Activated CD4-positive, alpha-beta T cell treated with anti-CD3 and anti-CD28 coated beads, Interleukin-2, Interleukin-4, amounts not matched to agents 100 ng/mL and 50 ng/mL, durations not matched to agents 16 hours and 8 hours (primary cell): ENCODE measurements at regions not wholly inside any gene's neighbourhood (a gene's known extent, or its start where the extent isn't known, plus 50 kb on each side); places are given as distances from the start of the nearest gene placed in this dataset.

Source experiments
- DNase-seq: peaks from one replicate; pipeline ENCODE4 v3.0.0-alpha.2; 2020; ENCODE audit warnings: low spot score

DNA sequence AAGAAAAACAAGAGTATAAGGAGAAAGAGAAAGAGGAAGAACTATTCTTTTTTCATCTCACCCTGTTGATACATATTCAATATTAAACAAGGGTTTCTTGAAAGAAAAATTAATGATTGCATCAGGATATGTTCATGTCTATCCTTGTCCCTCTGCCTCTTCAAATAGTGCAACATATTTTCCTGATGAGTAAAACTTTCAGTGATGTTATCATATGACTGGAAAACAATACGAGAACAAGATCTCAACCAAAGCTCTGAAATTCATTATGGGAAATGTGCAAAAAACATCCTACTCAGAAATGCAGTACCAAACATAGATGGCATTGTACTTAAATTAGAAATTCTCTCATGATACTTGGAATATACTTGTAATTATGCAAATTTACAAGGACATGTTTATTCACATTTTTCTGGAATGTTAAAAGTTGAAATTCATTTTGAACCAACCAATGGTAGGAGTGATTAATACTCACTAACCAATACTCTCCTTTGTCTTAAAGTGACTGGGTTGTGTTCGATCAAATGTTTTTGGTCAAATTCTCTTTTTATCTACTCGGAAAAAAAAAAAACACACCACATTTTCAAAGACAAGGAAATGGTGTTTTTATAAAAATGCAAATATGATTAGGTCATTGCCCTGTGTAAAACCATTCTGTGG is 148.9 kb upstream of the GULP1 start:
- no peak for DNase-seq

DNA sequence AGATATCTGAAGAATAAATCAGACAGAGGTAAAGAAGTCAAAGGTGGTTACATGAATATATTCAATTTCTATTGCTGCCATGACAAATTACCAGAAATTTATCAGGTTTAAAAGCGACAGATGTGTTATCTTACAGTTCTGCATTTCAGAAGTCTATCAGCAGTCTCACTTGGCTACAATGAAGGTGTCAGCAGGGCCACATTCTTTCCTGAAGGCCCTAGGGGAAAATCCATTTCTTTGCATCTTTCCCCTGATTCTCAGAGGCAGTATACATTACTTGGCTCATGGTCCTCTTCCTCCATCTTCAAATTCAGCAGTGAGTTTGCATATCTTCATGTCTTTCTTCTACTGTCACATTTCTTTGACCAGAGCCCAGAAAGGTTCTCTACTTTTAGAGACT is 145.8 kb upstream of the GULP1 start:
- DNase-seq: no peak

DNA sequence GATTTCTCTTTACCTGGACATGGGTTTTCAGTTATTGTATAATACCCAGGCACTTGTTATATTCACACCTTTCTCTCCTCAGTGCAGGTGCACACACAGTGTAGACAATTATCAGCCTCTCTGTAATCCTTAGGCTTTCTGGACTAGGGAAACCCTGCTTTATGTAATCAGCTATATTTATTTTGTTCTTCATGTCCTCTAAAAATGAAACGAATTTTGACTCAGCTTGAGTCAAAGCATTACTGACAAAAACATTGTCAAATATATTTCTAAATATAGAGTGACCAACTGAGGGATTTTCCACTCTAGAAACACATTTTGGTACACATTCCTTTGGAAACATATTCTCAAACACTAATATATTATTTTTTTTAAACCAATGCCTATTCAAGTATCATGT is 144.8 kb upstream of the GULP1 start:
- no peak for DNase-seq

DNA sequence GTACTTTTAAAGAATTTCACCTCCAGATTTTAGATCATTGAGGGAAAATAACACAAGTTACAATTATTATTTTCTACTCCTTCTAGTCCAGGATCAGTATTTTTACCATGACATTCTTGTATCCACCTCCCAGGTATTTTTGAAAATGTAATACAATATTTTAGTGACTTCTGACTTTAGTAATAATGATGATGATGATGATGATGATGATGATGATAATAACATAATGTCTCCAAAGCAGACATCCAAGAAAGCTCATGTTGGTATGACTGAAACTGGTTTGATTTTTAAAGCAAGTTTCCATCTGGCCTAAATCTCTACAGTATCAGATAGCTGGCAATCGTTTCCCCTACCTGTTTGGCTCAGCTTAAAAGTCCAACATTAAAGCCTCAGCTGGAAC is 140.0 kb upstream of the GULP1 start:
- no peak for DNase-seq

DNA sequence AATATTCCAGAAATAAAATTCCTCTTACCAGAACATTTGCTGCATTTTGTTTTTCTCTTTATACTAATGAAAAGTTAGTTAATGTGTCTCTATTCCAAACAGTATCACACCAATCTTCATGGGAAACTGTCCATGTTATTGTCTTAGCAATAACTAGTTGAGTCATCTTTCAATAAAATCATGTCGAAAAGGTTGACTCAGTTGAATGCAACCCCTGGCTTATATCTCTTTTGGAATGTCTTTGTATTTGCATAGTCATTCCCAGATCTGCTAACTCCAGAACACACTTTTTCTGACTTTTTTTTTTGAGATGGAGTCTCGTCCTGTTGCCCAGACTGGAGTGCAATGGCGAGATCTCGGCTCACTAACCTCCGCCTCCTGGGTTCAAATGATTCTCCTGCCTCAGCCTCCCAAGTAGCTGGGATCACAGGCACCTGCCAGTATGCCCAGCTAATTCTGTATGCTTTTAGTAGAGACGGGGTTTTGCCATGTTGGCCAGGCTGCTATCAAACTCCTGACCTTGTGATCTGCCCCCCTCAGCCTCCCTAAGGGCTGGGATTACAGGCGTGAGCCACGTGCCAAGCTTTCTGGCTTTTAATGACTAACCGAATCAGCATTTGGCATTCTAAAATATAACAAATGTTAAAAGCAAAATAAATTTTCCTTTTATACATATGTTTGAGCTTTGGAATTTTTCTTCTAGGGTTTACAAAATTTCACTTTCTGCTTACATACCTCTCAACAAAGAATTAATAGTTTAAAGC is 133.2 kb upstream of the GULP1 start:
- DNase-seq: no peak

DNA sequence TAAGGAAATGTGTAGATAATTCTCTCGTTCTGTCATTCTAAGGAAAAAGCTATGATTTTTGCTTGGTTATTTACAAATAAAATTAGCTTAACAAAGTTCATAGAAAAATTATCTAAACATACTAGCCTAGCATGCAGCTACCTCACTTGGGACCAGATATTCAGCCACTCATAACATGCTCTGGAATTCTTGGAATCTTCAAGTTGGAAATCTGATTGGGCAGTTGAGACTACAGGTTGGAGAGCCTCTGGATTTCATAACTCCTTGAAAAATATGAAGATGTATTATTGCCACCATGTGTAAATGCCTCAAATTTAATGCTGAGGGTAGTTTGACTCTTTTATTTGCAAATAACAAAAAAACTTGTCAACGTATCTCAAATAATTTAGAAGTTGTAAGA is 132.2 kb upstream of the GULP1 start:
- DNase-seq: no peak

DNA sequence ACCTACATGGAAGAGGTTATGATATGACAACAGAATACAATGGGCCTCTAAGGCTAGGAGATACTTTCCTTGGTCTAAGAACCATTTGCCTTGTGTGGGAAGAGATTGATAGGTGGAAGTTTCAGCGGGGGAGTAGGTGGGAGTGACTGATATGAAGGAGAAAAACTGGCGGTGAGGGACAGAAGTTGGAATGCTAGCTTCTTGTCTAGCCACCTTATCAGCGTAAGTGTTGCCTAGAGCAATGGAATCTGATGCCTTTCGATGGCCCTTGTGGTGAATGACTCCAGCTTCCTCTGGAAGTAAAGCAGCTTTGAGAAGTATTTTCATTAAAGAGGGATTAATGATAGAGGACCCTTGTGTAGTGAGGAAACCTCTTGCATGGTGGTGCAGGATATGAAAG is 121.3 kb upstream of the GULP1 start:
- DNase-seq: no peak

DNA sequence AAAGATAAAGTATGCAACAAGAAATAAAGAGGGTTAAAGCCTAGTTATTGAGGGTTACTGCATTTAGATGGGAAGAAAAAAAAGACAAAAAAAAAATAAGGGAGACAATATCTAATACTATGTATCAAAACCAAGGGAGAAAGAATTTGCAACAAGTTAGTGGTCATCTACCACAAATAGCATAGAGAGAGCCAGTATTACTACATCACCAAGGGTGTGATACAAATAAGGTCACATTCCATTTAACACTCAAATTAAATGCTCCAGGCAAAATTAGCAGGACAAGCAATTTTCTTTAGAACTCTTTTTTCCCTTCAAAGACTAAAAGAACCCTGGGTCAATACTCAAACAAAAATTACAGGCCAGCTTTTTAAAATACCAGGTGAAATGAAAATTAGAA is 115.1 kb upstream of the GULP1 start:
- no peak for DNase-seq

DNA sequence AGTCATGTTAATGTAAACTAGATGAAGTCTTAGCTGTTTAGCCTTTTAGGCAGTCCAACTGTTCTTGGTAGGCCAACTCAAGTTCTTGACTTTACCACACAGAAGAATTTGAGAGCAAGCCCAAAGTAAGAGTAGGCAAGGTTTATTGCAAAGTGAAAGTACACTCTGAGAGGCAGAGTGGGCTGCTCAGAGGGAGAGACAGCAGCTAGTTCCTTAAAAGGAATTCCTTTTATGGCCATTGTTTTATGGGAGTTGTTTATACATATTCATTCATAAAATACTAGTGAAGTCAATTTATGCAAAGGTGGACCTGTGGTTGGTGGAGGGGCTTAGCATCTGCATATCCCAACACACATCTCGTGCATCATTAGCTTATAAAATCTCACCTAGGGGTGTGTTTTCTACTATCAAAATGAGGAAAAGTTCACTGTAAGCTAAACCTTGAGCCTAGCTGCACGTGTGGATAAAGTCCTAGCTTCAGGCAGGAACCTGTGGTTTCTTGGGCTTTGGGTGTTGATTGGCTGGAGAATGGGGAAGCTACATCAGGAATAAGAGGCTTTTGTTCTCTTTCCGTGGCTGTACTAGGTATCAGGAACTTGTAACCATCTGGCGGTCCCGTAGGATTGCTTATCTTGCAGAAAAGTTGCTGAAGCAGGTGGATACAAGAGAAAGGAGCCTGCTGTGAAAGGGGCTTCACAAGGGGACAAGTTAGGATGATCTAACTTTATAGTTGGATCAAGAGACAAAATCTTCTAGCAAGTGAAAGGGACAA is 110.4 kb upstream of the GULP1 start:
- DNase-seq: no peak

DNA sequence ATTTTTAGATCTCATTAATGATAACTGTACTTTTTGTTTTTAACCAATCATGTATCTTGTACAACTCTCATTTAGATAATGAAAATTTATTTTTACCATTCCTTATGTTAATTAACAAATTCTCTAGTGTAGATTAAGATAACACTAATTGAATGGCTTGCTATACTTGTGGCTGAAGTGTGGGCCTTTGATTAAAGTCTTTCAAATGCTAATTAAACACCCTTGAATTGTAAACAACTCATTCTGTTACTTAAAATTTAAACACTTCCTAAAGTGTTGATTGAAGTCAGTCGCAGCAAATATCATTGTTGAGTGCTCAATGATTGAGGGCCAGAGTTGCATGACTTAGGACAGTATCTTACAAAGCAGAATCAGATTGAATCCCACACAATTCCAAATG is 109.8 kb upstream of the GULP1 start:
- no peak for DNase-seq

DNA sequence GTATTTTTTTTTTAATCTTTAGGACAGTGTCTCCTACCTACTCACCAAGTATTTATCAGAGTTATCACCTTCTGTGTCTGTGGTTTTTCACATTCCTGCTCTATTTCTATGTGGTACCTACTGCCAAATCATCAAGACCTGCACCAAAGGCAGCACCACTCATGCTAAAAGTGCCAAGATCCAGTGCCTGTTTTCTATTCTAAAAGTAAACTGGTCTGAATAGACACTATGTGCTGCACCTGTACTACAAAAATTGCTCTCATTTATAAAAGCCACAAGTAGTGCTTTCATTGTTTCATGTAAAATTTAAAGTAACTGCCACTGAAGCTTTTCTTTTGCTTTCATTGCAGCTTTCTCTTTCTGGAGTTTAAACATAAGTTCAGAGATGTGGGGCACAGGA is 103.9 kb upstream of the GULP1 start:
- DNase-seq: no peak

DNA sequence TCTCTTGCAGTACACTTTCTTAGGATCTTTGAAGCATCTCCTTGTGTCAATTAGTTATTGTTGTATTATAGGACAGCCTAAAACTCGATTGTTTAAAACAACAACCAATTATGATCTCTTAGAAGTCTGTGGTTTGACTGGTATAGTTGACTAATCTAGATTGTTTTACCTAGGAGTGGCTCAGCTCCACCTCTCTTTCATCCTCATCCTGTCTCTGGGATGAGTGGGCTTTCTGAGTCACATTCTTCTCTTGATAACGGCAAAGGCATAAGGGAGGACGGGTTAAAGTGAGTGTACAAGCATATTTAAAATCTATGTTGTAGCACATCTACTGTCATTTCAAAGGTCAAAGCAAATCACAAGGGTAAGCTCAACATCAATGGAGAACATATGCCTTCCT is 102.3 kb upstream of the GULP1 start:
- no peak for DNase-seq

DNA sequence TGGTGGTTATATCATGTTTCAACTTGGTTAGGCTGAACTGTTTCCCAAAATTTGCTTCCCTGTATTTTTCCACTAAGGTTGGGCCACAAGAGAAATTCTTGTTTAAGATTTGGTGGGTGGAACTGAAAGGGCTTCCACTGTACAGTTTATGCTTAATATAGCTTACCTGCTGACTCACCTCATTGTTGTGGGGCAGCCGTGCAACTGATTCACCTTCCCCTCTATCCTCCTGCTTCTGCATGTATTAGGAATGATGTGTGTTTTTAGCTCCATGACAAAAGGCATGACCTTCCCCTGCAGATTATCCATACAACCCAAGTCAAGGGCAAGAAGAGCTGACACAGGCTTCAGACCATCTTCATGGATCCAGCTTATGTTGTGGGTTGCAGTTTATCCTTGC is 98.4 kb upstream of the GULP1 start:
- DNase-seq: no peak

DNA sequence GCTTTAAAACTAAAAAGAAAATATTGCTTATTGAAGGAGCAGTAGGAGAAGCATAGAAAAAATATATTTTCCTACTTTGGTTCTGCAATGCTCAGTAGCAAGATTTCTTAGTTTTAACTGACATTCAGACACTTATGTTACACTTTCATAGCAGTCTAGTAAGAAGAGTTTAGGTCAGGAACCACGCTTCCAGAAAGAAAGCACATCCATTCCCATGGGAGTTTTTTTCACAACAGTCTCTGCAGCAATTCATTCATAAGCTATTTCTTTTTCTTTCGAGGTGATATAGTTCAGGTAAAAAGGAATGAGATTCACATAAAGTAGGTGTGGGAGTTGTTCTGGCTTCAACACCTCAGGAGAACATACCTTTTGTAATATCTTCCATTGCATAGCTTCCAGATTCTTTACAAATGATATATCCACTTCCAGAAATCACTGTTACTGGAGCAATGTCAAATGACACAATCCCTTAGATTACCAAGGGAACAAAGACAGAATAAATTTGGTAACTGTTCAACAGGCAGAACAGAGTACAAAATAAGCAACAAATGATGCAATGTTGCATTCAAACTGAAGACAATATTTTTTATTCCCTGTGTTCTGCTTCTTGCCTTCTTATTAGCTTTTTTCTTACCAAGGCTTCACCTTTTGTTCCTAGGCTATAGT is 95.2 kb upstream of the GULP1 start:
- no peak for DNase-seq

DNA sequence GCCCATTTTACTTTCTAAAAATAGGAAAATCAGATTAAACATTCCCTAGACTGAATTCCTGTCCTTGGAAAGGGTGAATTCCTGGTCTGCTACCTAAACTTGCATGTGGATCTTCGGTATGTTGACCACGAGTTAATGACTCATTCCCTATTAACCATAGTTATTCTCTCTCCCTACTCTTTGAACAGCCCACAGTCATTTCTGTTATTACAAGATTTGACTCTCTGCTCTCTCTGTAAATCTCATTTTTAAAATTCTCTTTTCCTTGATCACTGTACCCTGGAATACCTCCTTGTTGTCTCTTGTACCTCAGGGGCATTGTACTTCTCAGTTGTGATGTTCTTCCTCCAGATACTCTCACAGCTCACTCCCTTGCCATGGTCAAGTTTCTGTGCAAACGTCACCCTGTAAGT is 92.0 kb upstream of the GULP1 start:
- DNase-seq: no peak

DNA sequence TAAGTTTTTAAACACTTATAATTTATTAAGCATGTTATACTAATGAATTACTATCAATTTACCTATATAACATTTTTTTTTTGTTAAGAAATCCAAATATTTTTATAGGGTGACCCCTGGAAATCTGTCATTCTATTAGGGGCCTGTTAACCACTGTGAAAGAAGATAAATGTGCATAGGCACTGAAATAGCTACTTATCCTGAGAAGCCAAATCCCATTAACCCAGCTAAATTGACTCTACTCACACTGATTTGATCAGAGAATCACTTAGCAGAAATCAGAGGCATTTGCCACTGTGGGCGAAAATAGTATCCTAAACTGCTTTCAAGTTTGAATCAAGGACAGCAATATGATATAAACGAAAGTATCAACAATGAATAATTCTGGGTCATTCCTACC is 90.0 kb upstream of the GULP1 start:
- no peak for DNase-seq

DNA sequence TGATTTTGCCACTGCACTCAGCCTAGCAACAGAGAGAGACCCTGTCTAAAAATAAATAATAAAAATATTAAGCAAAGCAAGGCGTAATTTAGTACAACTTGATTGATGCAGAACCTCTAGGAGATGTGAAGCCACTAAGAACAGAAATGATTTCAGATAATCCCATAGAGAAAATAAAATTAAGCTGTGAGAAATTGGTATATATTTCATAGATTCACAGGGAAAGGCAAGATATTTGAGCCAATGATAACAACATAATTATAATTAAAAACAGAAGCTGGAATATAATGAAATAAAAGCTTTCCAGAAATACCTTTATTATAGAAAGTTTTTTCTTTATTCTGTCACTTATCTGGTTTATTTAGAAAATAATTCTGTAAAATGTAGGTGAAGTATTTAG is 88.9 kb upstream of the GULP1 start:
- DNase-seq: no peak

DNA sequence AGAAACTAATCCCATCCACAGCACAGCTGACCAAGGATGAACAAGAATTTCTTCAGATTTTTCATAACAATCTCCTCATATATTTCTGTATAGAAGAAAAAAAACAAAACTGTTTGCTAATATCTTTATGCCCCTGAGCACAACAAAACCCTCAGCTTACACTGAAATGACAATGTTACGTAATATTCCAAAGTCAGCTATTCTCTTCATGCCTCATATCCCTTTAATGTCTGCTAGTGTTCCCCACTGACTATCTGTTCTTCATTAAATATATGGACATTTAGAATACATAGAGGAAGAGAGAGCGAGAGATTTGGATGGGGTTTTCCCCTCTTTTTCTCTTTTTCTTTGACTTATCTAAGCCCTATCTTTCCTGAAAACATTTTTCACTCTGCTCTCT is 87.9 kb upstream of the GULP1 start:
- no peak for DNase-seq

DNA sequence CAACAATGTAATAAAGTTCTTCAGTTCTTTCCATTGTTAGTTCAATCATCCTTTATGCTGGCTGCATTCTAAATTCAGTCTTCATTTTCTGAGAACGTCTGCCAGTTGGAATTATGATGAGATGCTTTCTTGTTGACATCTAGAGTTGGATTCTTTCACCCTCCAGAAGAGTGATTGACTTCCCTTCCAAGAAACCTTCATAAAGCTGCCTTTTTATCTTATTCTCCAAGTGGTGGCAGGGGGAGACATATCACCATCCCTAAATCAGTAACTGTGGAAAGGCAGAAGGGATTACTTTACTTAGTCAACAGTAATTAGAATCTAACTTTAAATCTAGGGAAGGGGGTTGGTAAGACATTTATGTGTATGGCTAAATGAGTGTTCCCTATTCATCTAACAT is 86.8 kb upstream of the GULP1 start:
- no peak for DNase-seq

DNA sequence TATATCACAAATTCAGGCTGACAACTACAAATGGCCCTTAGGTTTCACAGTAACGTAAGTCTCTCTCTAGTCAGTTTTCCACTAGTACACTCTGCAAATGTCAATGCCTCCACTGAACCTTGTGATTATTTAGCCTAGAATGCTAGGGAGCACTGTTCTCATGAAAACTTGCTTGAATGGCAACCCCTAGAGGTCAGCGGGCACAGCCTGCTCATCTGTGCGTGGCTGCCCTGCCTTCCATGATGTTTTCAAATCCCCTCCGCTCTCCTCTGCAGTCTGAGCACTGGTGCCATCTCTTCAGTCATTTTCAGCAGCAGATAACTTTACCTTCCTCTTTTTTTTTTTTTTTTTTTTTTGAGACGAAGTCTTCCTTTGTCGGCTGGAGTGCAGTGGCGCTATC is 84.1 kb upstream of the GULP1 start:
- DNase-seq: no peak

DNA sequence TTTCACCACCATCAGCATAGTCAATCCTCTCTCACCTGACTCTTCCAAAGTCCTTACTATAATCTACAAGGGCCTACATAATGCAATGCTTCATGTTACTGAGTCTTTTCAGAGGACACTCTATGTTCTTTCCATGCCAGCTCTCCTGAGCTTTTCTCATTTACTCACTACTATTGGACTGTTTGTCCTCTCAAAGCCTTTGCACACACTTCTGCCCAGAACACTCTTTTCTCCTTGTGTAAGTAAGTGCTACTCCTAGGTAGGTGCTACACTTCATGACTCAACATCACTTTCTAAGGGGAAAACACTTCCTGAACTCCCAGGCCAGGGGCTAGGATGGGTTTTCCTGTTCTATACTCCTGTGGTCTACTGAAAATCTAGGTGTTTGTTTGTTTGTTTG is 82.5 kb upstream of the GULP1 start:
- DNase-seq: no peak

DNA sequence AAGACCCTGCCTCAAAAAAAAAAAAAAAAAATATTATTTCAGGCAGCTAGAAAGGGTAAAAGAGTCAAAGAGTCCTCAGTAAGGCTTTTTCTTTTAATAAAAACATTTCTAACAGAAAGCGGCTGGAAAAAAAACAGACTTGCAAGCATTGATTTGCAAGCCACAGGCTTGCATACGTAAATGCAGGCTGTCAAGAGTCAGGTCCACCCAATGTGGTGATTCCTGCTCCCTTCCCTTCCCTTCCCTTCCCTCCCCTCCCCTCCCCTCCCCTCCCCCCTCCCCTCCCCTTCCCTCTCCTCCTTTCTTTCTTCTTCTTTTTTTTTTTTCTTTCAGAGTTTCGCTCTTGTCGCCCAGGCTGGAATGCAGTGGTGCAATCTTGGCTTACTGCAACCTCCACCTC is 74.4 kb upstream of the GULP1 start:
- DNase-seq: no peak

DNA sequence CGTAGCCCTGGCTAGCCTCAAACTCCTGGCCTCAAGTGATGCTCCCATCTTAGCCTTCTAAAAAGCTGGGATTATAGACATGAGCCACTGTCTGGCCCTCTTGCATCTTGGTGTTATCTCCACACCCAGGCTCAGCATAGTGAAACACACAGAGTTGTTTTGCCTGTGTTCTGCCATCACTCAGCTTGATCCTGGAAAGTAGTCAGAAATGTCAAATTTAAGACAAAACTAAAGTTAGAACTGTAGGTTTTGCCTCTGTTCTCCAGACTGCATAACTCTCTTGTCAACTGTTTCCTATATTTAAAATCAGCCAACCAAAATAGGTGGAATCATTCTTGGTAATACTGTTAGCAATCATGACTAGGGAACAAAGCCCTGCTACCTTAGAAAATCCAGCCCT is 72.1 kb upstream of the GULP1 start:
- no peak for DNase-seq
